ENCODE measurements at regions not wholly inside any gene's neighbourhood (a gene's known extent, or its start where the extent isn't known, plus 50 kb on each side); places are given as distances from the start of the nearest gene placed in this dataset.
A peak's percentile ranks its signal among the peaks of the same experiment; 100 is the strongest.

DNA sequence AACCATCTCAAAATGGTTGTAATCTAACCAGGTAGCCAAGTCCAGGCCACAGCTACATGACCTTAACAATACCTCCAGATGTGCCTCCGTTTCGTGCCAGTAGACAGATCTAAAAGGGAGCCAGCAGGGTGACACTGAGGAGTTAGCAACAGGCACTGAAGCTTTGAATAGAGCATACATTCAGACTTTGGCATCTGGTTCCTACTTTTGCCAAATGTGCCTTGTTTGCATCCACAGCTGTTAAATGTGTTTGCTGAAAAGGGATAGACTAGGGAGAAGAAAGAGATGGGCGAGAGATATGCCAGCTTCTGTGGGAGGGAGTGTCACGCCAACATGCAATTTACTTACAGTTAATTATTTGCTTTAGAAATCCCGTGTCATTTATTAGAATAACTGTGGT, 1433.9 kb upstream of the CADM2 start:
- H3K4me3 ChIP-seq (ENCODE audit: low read depth, low read length): no peak overlapping the region
- TF ChIP-seq CTCF (IDR thresholded peaks at IDR 0.05; ENCODE audit: control insufficient read depth, extremely low read depth, insufficient read depth): no peak
- peak; percentile 7 for DNase-seq (ENCODE audit: low read depth)

GRCh38 chr3:83559082-83559481, 1399.7 kb upstream of the CADM2 start:
- no peak for TF ChIP-seq CTCF (IDR thresholded peaks at IDR 0.05; ENCODE audit: control insufficient read depth, extremely low read depth, insufficient read depth)
- no peak overlapping the region for H3K4me3 ChIP-seq (ENCODE audit: low read depth, low read length)
- DNase-seq (ENCODE audit: low read depth): no peak

DNA sequence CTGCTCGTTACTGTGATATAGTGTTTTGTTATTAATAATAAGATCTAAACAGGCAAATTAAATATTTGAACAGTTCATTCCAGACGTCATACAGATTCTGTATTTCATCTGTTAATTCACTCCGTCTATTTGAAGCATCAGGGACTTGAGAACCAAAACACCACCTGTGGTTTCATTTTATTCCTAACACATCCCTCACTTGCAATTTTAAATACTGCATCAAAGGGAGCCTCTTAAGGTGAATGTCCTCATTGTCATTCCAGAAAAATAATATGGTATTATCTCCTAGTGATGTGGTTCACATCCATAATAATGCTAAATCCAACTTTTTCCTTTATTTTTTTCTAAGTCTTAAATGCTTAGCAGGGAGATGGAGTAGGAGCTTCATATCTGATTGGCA, 1390.9 kb upstream of the CADM2 start:
- TF ChIP-seq CTCF (IDR thresholded peaks at IDR 0.05; ENCODE audit: control insufficient read depth, extremely low read depth, insufficient read depth): no peak
- no peak overlapping the region for H3K4me3 ChIP-seq (ENCODE audit: low read depth, low read length)
- no peak for DNase-seq (ENCODE audit: low read depth)

DNA sequence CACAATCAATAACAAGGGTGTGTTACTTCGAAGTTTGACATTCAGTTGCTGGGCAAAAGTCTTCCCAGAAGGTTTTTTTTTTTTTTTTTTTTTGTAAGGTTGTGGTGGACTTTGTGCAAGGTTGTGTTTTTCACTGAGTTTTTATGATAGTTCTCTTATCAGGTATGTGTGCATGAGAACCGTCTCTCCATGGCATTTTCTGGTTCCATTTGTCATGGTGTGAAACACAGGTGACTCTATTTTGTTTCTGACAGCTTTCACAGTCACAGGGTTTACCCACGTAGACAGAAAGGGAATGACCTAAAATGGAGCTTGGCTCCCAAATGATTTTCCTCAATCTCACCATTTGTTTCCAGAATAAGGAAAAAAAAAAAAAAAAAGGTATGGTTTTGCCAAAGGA, 1377.2 kb upstream of the CADM2 start:
- H3K4me3 ChIP-seq (ENCODE audit: low read depth, low read length): no peak overlapping the region
- TF ChIP-seq CTCF (IDR thresholded peaks at IDR 0.05; ENCODE audit: control insufficient read depth, extremely low read depth, insufficient read depth): no peak
- no peak for DNase-seq (ENCODE audit: low read depth)

DNA sequence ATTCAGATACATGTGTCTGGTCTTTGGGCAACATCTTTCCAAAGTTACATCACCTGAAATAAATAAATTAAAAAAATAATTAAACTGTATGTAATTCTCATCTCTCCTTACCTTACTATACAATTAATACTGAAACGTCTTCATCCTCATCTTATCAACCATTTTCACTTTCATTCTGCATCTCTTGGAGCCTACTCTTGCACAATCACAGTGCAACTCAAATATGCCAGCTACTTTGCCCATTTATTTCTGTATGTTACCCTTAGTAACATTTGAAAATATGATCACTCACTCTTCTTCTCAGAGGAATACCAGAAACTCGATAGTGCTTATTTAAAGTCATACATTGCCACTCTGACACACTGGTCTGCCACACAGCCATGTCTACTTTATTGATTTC, 1357.1 kb upstream of the CADM2 start:
- no peak for TF ChIP-seq CTCF (IDR thresholded peaks at IDR 0.05; ENCODE audit: control insufficient read depth, extremely low read depth, insufficient read depth)
- no peak for DNase-seq (ENCODE audit: low read depth)
- peak overlapping the region; percentile 21 for H3K4me3 ChIP-seq (ENCODE audit: low read depth, low read length)

DNA sequence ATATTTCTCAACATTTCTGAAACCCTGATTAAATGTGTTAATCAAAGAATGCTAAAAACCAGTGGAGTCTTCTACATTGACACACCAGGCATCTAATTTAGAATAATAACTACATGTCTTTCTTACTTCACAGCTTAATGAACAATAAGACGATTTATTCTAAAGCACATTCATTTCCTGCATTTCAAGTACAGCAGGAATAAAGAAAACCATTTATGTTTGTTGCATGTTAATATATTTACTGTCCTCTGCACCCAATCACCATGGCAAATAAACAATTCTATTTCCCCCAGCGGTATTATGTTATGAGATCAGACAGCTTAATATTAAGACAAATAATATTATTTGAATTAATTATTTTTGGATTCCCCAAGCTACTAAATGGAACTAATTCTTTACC, 1336.3 kb upstream of the CADM2 start:
- no peak overlapping the region for H3K4me3 ChIP-seq (ENCODE audit: low read depth, low read length)
- no peak for TF ChIP-seq CTCF (IDR thresholded peaks at IDR 0.05; ENCODE audit: control insufficient read depth, extremely low read depth, insufficient read depth)
- DNase-seq (ENCODE audit: low read depth): no peak

- peak; percentile 81 for DNase-seq (ENCODE audit: low read depth)
These were observed 1333.5 kb upstream of the CADM2 start for GRCh38 chr3:83625261-83625660.

More at GRCh38 chr3:83625261-83625660, 1333.5 kb upstream of the CADM2 start:
- H3K4me3 ChIP-seq (ENCODE audit: low read depth, low read length): no peak overlapping the region
- TF ChIP-seq CTCF (IDR thresholded peaks at IDR 0.05; ENCODE audit: control insufficient read depth, extremely low read depth, insufficient read depth): 0 out of 2 replicates have a peak, but pooled peaks have one; percentile 2
